ENCODE measurements at regions not wholly inside any gene's neighbourhood (a gene's known extent, or its start where the extent isn't known, plus 50 kb on each side); places are given as distances from the start of the nearest gene placed in this dataset.
A peak's percentile ranks its signal among the peaks of the same experiment; 100 is the strongest.

- H3K36me3 Mint-ChIP-seq (ENCODE audit: low read depth), result no peaks in the 10 kb centered on the region
- H3K27me3 Mint-ChIP-seq, result no peaks in the 10 kb centered on the region
- no peaks in the 10 kb centered on the region for H3K9me3 Mint-ChIP-seq
- peaks cover 11% of the 10 kb centered on the region for H3K4me1 Mint-ChIP-seq (ENCODE audit: low read depth)
- no peak overlapping the region for H3K27ac Mint-ChIP-seq
- no peak overlapping the region for H3K4me3 Mint-ChIP-seq
Measured at GRCh38 chr9:89734600-89735041, 129.8 kb downstream of the GADD45G start.

- peaks cover 44% of the 10 kb centered on the region for H3K4me1 Mint-ChIP-seq (ENCODE audit: low read depth)
- peak overlapping the region; percentile 8 for H3K27ac Mint-ChIP-seq
- no peaks in the 10 kb centered on the region for H3K27me3 Mint-ChIP-seq
- H3K9me3 Mint-ChIP-seq, result no peaks in the 10 kb centered on the region
- H3K4me3 Mint-ChIP-seq, result no peak overlapping the region
- H3K36me3 Mint-ChIP-seq (ENCODE audit: low read depth), result no peaks in the 10 kb centered on the region
Measured at GRCh38 chr9:89738137-89738932, 133.5 kb downstream of the GADD45G start.

- no peaks in the 10 kb centered on the region for H3K27me3 Mint-ChIP-seq
- H3K4me3 Mint-ChIP-seq, result no peak overlapping the region
- no peaks in the 10 kb centered on the region for H3K36me3 Mint-ChIP-seq (ENCODE audit: low read depth)
- no peaks in the 10 kb centered on the region for H3K9me3 Mint-ChIP-seq
- H3K27ac Mint-ChIP-seq, result no peak overlapping the region
- peaks cover 53% of the 10 kb centered on the region for H3K4me1 Mint-ChIP-seq (ENCODE audit: low read depth)
Measured at GRCh38 chr9:89739511-89739910, 134.7 kb downstream of the GADD45G start.

GRCh38 chr9:89739916-89740315 is 135.1 kb downstream of the GADD45G start:
- Mint-ChIP-seq H3K27me3 (no peaks in the 10 kb centered on the region), H3K4me1 (ENCODE audit: low read depth) (peaks cover 55% of the 10 kb centered on the region), H3K36me3 (ENCODE audit: low read depth) (no peaks in the 10 kb centered on the region), H3K4me3 (no peak overlapping the region), H3K27ac (no peak overlapping the region), H3K9me3 (no peaks in the 10 kb centered on the region)

- peak overlapping the region; percentile 57 for H3K4me3 Mint-ChIP-seq
- H3K9me3 Mint-ChIP-seq, result no peaks in the 10 kb centered on the region
- H3K4me1 Mint-ChIP-seq (ENCODE audit: low read depth), result peaks cover 59% of the 10 kb centered on the region
- peak overlapping the region; percentile 52 for H3K27ac Mint-ChIP-seq
- H3K27me3 Mint-ChIP-seq, result no peaks in the 10 kb centered on the region
- no peaks in the 10 kb centered on the region for H3K36me3 Mint-ChIP-seq (ENCODE audit: low read depth)
Measured at GRCh38 chr9:89740722-89741121, 135.9 kb downstream of the GADD45G start.

- no peak overlapping the region for H3K27ac Mint-ChIP-seq
- no peaks in the 10 kb centered on the region for H3K27me3 Mint-ChIP-seq
- H3K9me3 Mint-ChIP-seq, result no peaks in the 10 kb centered on the region
- H3K4me1 Mint-ChIP-seq (ENCODE audit: low read depth), result peaks cover 61% of the 10 kb centered on the region
- no peaks in the 10 kb centered on the region for H3K36me3 Mint-ChIP-seq (ENCODE audit: low read depth)
- H3K4me3 Mint-ChIP-seq, result no peak overlapping the region
Measured at GRCh38 chr9:89742660-89743059, 137.8 kb downstream of the GADD45G start.

GRCh38 chr9:89743216-89743572 is 138.4 kb downstream of the GADD45G start:
- Mint-ChIP-seq H3K9me3 (no peaks in the 10 kb centered on the region), H3K4me3 (no peak overlapping the region), H3K4me1 (ENCODE audit: low read depth) (peaks cover 66% of the 10 kb centered on the region), H3K27me3 (no peaks in the 10 kb centered on the region), H3K27ac (no peak overlapping the region), H3K36me3 (ENCODE audit: low read depth) (no peaks in the 10 kb centered on the region)

GRCh38 chr9:89743573-89744254 is 138.9 kb downstream of the GADD45G start:
- Mint-ChIP-seq H3K4me3 (peak overlapping the region; percentile 43), H3K27ac (peak overlapping the region; percentile 71), H3K27me3 (no peaks in the 10 kb centered on the region), H3K36me3 (ENCODE audit: low read depth) (no peaks in the 10 kb centered on the region), H3K4me1 (ENCODE audit: low read depth) (peaks cover 71% of the 10 kb centered on the region), H3K9me3 (no peaks in the 10 kb centered on the region)

GRCh38 chr9:89744255-89744648 is 139.4 kb downstream of the GADD45G start:
- H3K27me3 Mint-ChIP-seq, result no peaks in the 10 kb centered on the region
- peaks cover 70% of the 10 kb centered on the region for H3K4me1 Mint-ChIP-seq (ENCODE audit: low read depth)
- peaks cover under 1% of the 10 kb centered on the region for H3K9me3 Mint-ChIP-seq
- no peak overlapping the region for H3K27ac Mint-ChIP-seq
- no peaks in the 10 kb centered on the region for H3K36me3 Mint-ChIP-seq (ENCODE audit: low read depth)
- no peak overlapping the region for H3K4me3 Mint-ChIP-seq

- Mint-ChIP-seq H3K4me1 (ENCODE audit: low read depth) (peaks cover 69% of the 10 kb centered on the region), H3K4me3 (no peak overlapping the region), H3K27me3 (no peaks in the 10 kb centered on the region), H3K27ac (no peak overlapping the region), H3K9me3 (peaks cover 4% of the 10 kb centered on the region), H3K36me3 (ENCODE audit: low read depth) (no peaks in the 10 kb centered on the region)
Measured at GRCh38 chr9:89744730-89745129, 139.9 kb downstream of the GADD45G start.

GRCh38 chr9:89745601-89746376 is 141.0 kb downstream of the GADD45G start:
- no peak overlapping the region for H3K27ac Mint-ChIP-seq
- no peak overlapping the region for H3K4me3 Mint-ChIP-seq
- peaks cover 4% of the 10 kb centered on the region for H3K9me3 Mint-ChIP-seq
- H3K27me3 Mint-ChIP-seq, result no peaks in the 10 kb centered on the region
- H3K36me3 Mint-ChIP-seq (ENCODE audit: low read depth), result no peaks in the 10 kb centered on the region
- H3K4me1 Mint-ChIP-seq (ENCODE audit: low read depth), result peaks cover 58% of the 10 kb centered on the region

- no peak overlapping the region for H3K4me3 Mint-ChIP-seq
- H3K36me3 Mint-ChIP-seq (ENCODE audit: low read depth), result no peaks in the 10 kb centered on the region
- H3K27me3 Mint-ChIP-seq, result no peaks in the 10 kb centered on the region
- H3K9me3 Mint-ChIP-seq, result peaks cover 4% of the 10 kb centered on the region
- no peak overlapping the region for H3K27ac Mint-ChIP-seq
- peaks cover 51% of the 10 kb centered on the region for H3K4me1 Mint-ChIP-seq (ENCODE audit: low read depth)
Measured at GRCh38 chr9:89746385-89747116, 141.7 kb downstream of the GADD45G start.

- peaks cover 4% of the 10 kb centered on the region for H3K9me3 Mint-ChIP-seq
- H3K4me3 Mint-ChIP-seq, result no peak overlapping the region
- H3K27me3 Mint-ChIP-seq, result no peaks in the 10 kb centered on the region
- no peak overlapping the region for H3K27ac Mint-ChIP-seq
- peaks cover 44% of the 10 kb centered on the region for H3K4me1 Mint-ChIP-seq (ENCODE audit: low read depth)
- no peaks in the 10 kb centered on the region for H3K36me3 Mint-ChIP-seq (ENCODE audit: low read depth)
Measured at GRCh38 chr9:89747596-89747995, 142.8 kb downstream of the GADD45G start.

GRCh38 chr9:89748021-89748670 is 143.3 kb downstream of the GADD45G start:
- Mint-ChIP-seq H3K27ac (no peak overlapping the region), H3K9me3 (peaks cover 4% of the 10 kb centered on the region)

More at GRCh38 chr9:89748021-89748670, 143.3 kb downstream of the GADD45G start:
- Mint-ChIP-seq H3K4me1 (ENCODE audit: low read depth) (peaks cover 38% of the 10 kb centered on the region), H3K36me3 (ENCODE audit: low read depth) (no peaks in the 10 kb centered on the region), H3K4me3 (no peak overlapping the region), H3K27me3 (no peaks in the 10 kb centered on the region)

All from stimulated activated naive CD8-positive, alpha-beta T cell treated with anti-CD3 and anti-CD28 coated beads, Interleukin-15, Interleukin-2, amounts not matched to agents 100 ng/mL and 50 ng/mL, for 24 hours (primary cell).